NCI-H2107 treated with DMSO at 0.1 percent for 48 hours (cell line): ENCODE measurements at regions not wholly inside any gene's neighbourhood (a gene's known extent, or its start where the extent isn't known, plus 50 kb on each side); places are given as distances from the start of the nearest gene placed in this dataset.
"Not testable (repeated sequence)": the region's sequence is repeated elsewhere in the genome, so short reads cannot be mapped to it uniquely, and the experiment has no call there.

Experiments used
- DNase-seq: peaks from one replicate; lab custom pipeline; 2025; ENCODE audit not compliant: unreplicated experiment; lab: John Stamatoyannopoulos, UW

- no peak for DNase-seq
Measured at GRCh38 chr5:39765366-39765765, 340.6 kb upstream of the DAB2 start.

GRCh38 chr5:39762761-39763160 is 338.0 kb upstream of the DAB2 start:
- no peak for DNase-seq

- no peak for DNase-seq
Measured at GRCh38 chr5:39761199-39761950, 336.6 kb upstream of the DAB2 start.

GRCh38 chr5:39760385-39761198 is 335.8 kb upstream of the DAB2 start:
- DNase-seq: no peak

GRCh38 chr5:39759701-39760100 is 334.9 kb upstream of the DAB2 start:
- DNase-seq: no peak

GRCh38 chr5:39758426-39758825 is 333.6 kb upstream of the DAB2 start:
- no peak for DNase-seq

- DNase-seq: no peak
Measured at GRCh38 chr5:39757131-39757530, 332.4 kb upstream of the DAB2 start.

- no peak for DNase-seq
Measured at GRCh38 chr5:39755986-39756385, 331.2 kb upstream of the DAB2 start.

- DNase-seq: no peak
Measured at GRCh38 chr5:39755452-39755851, 330.7 kb upstream of the DAB2 start.

- DNase-seq: not testable (repeated sequence)
Measured at GRCh38 chr5:39753747-39754146, 329.0 kb upstream of the DAB2 start.

- no peak for DNase-seq
Measured at GRCh38 chr5:39750661-39751060, 325.9 kb upstream of the DAB2 start.

GRCh38 chr5:39742916-39743315 is 318.1 kb upstream of the DAB2 start:
- DNase-seq: no peak

GRCh38 chr5:39740404-39740803 is 315.6 kb upstream of the DAB2 start:
- DNase-seq: no peak

GRCh38 chr5:39732166-39732565 is 307.4 kb upstream of the DAB2 start:
- no peak for DNase-seq

GRCh38 chr5:39730699-39731098 is 305.9 kb upstream of the DAB2 start:
- no peak for DNase-seq

GRCh38 chr5:39730006-39730405 is 305.2 kb upstream of the DAB2 start:
- no peak for DNase-seq

- no peak for DNase-seq
Measured at GRCh38 chr5:39726467-39726866, 301.7 kb upstream of the DAB2 start.

- DNase-seq: no peak
Measured at GRCh38 chr5:39721394-39721793, 296.6 kb upstream of the DAB2 start.

GRCh38 chr5:39720136-39720535 is 295.4 kb upstream of the DAB2 start:
- no peak for DNase-seq

- DNase-seq: no peak
Measured at GRCh38 chr5:39717176-39717897, 292.6 kb upstream of the DAB2 start.

GRCh38 chr5:39716532-39717028 is 291.8 kb upstream of the DAB2 start:
- peak; percentile 11 for DNase-seq
